HepG2 (cell line): ENCODE measurements at regions not wholly inside any gene's neighbourhood (a gene's known extent, or its start where the extent isn't known, plus 50 kb on each side); places are given as distances from the start of the nearest gene placed in this dataset.

ENCODE experiments used
- ATAC-seq: fragments of 200-7000 bp; cut with Tn5 transposase; 3 replicates; pipeline ENCODE4 v1.9.1; 2020; ENCODE audit warnings: mild to moderate bottlenecking, moderate library complexity
- BruUV-seq: library from RNA; stranded (reverse); fragments of 400-500 nt; replicated peaks from 2 replicates; lab custom pipeline; 2021; lab: Mats Ljungman, UMichigan
- CTCF ChIA-PET: fragments of 300-600 bp; formaldehyde crosslinking; extraction: SDS; loops from one replicate; lab custom pipeline; 2021; ENCODE audit warnings: low total read pairs, inconsistent platforms, low intra/inter-chr PET ratio; lab: Yijun Ruan, JAX
- POLR2A ChIA-PET: fragments of 350-600 bp; sonication (Branson Sonifier 250); formaldehyde crosslinking; loops from one replicate; lab custom pipeline; 2020; ENCODE audit warnings: antibody characterized with exemption, inconsistent platforms; lab: Yijun Ruan, JAX
- DNase-seq: peaks from one replicate; pipeline ENCODE4 v3.0.0-alpha.2; 2015; ENCODE audit warnings: low spot score
- FAIRE-seq: peaks from 3 replicates; lab custom pipeline; 2011; peaks lifted over from hg19 to GRCh38; lab: Jason Lieb, UNC
- H2AFZ ChIP-seq: one replicate; pipeline ENCODE4 v1.6.1; 2011; ENCODE audit warnings: low read length, inconsistent platforms
- H3K27ac ChIP-seq: fragments of 300-600 bp; 3 replicates; pipeline ENCODE4 v1.8.0; 2011; ENCODE audit warnings: mixed run types, mild to moderate bottlenecking, mixed read lengths, low read length, inconsistent platforms; ENCODE audit not compliant: insufficient read depth; ENCODE audit errors: extremely low read length
- H3K27me3 ChIP-seq, 2 experiments: fragments of 200-600 bp in 1 of 2; 2 replicates in 1 of 2; 3 replicates in 1 of 2; pipeline versions ENCODE4 v1.6.0 to v1.8.0; 2011; ENCODE audit warnings: low read length in 2 of 2, mild to moderate bottlenecking in 2 of 2, moderate library complexity in 2 of 2, inconsistent platforms in 1 of 2; ENCODE audit not compliant: insufficient read depth in 2 of 2, control insufficient read depth in 1 of 2
- H3K36me3 ChIP-seq, 2 experiments: fragments of 200-600 bp in 1 of 2; replicated peaks in 1 of 2; 2 replicates in 1 of 2; 3 replicates in 1 of 2; pipeline versions ENCODE4 v1.5.1 to v1.8.0; 2011; ENCODE audit warnings: low read length in 2 of 2, inconsistent platforms in 1 of 2; ENCODE audit not compliant: insufficient read depth in 2 of 2, control insufficient read depth in 1 of 2
- H3K4me1 ChIP-seq: 2 replicates; pipeline ENCODE4 v1.5.1; 2012; ENCODE audit warnings: low read length, inconsistent platforms; ENCODE audit not compliant: insufficient read depth
- H3K4me2 ChIP-seq: 2 replicates; pipeline ENCODE4 v1.6.0; 2011; ENCODE audit warnings: low read depth, low read length, inconsistent platforms
- H3K4me3 ChIP-seq, 3 experiments: fragments of 200-600 bp in 1 of 3; sonication (generic), shearing (Covaris generic) in 1 of 3; replicated peaks in 1 of 3; 2 replicates each; pipeline ENCODE4 v1.5.1; 2011 to 2016; ENCODE audit warnings: low read length in 3 of 3, inconsistent platforms in 2 of 3, low read depth in 2 of 3, mild to moderate bottlenecking in 2 of 3, control low read depth in 1 of 3, mixed read lengths in 1 of 3; ENCODE audit not compliant: insufficient read depth in 1 of 3
- H3K79me2 ChIP-seq: one replicate; pipeline ENCODE4 v1.6.1; 2011; ENCODE audit warnings: low read length, inconsistent platforms; ENCODE audit not compliant: insufficient read depth
- H3K9ac ChIP-seq: 2 replicates; pipeline ENCODE4 v1.6.0; 2011; ENCODE audit warnings: mild to moderate bottlenecking, low read depth, low read length, inconsistent platforms; ENCODE audit not compliant: insufficient read depth
- H3K9me3 ChIP-seq: 2 replicates; pipeline ENCODE4 v1.5.1; 2012; ENCODE audit warnings: mild to moderate bottlenecking, low read length
- H4K20me1 ChIP-seq: 2 replicates; pipeline ENCODE4 v1.6.0; 2011; ENCODE audit warnings: inconsistent platforms, mild to moderate bottlenecking, low read length, moderate library complexity; ENCODE audit not compliant: insufficient read depth
- BORCS8-MEF2B ChIP-seq: sonication (generic); formaldehyde crosslinking; IDR thresholded peaks from 2 replicates; pipeline ENCODE4 v1.8.0; 2022; ENCODE audit warnings: mild to moderate bottlenecking, missing genetic modification reagents
- ISX ChIP-seq: sonication (generic); formaldehyde crosslinking; conservative IDR thresholded peaks from 2 replicates; pipeline ENCODE4 v1.5.0; 2020; ENCODE audit warnings: missing genetic modification reagents
- NFKB2 ChIP-seq: sonication (generic); formaldehyde crosslinking; IDR thresholded peaks from 2 replicates; pipeline ENCODE4 v1.4.0; 2020; ENCODE audit warnings: missing genetic modification reagents, borderline replicate concordance
- PRPF4 ChIP-seq: fragments of 200-400 bp; formaldehyde crosslinking; IDR thresholded peaks from 2 replicates; pipeline ENCODE4 v1.6.1; 2016; ENCODE audit warnings: low read length, low read depth; ENCODE audit not compliant: poor library complexity, severe bottlenecking
- RBM22 ChIP-seq: fragments of 200-400 bp; formaldehyde crosslinking; optimal IDR thresholded peaks from 2 replicates; pipeline ENCODE3; 2017; ENCODE audit warnings: mild to moderate bottlenecking, low read length, moderate library complexity
- SP5 ChIP-seq: IDR thresholded peaks from 2 replicates; pipeline ENCODE4 v1.6.1; 2016; ENCODE audit warnings: low read depth, borderline replicate concordance
- ZNF563 ChIP-seq: sonication (generic); formaldehyde crosslinking; IDR thresholded peaks from 2 replicates; pipeline ENCODE4 v1.8.0; 2022; ENCODE audit warnings: mild to moderate bottlenecking, moderate library complexity, missing genetic modification reagents
- ZNF629 ChIP-seq: sonication (generic); formaldehyde crosslinking; conservative IDR thresholded peaks from 2 replicates; pipeline ENCODE4 v1.5.0; 2020; ENCODE audit warnings: missing genetic modification reagents
- ZNF850 ChIP-seq: sonication (generic); formaldehyde crosslinking; conservative IDR thresholded peaks from 2 replicates; pipeline ENCODE4 v1.9.0; 2021; ENCODE audit warnings: mild to moderate bottlenecking, missing genetic modification reagents
- ZUFSP ChIP-seq: sonication (generic); formaldehyde crosslinking; IDR thresholded peaks from 2 replicates; pipeline ENCODE4 v1.9.0; 2021; ENCODE audit warnings: missing genetic modification reagents, mild to moderate bottlenecking, borderline replicate concordance
- WGBS: methylation state at CpG from one replicate; pipeline ENCODE4 v1.1.6; 2017; ENCODE audit warnings: low lambda C conversion rate; 5-methylcytosine and 5-hydroxymethylcytosine counted together
- in situ Hi-C: cut with HindIII; loops from 2 replicates; pipeline ENCODE4 v1.10.0; 2017; ENCODE audit warnings: low pct_unique_long_range_greater_than_20kb; ENCODE audit not compliant: extremely low pct_ligation_motif_present
- intact Hi-C: fragments of 100-400 bp; cut with micrococcal nuclease; formaldehyde crosslinking; loops from one replicate; pipeline ENCODE4 v1.10.0; 2022; ENCODE audit not compliant: unreplicated experiment
- TF ChIP-seq, protein P1 (sequence below): sonication (generic); formaldehyde crosslinking; IDR thresholded peaks from 2 replicates; pipeline ENCODE4 v1.8.0; 2022; ENCODE audit warnings: missing genetic modification reagents, mild to moderate bottlenecking, inconsistent platforms, borderline replicate concordance
- TF ChIP-seq, protein P2 (sequence below): sonication (generic); formaldehyde crosslinking; IDR thresholded peaks from 2 replicates; pipeline ENCODE4 v1.5.0; 2020; ENCODE audit warnings: missing genetic modification reagents

DNA sequence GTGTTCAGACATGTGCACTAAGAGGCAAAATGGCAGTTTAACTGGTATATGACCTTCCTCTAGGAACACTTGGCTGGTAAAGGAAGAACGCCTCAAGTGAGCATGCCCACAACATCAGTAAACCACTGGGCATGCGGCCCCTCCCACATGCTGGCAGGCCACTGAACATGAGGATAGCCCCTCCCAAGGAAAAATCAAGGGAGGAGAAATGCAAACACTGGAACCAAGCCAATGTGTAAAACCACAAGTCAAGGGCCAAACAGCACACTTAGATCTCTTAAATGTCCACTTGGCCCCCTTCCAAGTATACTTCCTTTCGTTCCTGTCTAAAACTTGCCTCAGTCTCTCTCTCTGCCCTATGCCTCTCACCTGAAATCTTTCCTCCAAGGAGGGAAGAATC lies 980.8 kb downstream of the TSN start:
- no peak for DNase-seq
- H3K9me3 ChIP-seq = no peaks in the 10 kb centered on the region; the same call in 1 of the 2 replicates
- in situ Hi-C loops = no loop called here
- intact Hi-C loops = no loop called here
- no peaks in the 10 kb centered on the region for H3K4me1 ChIP-seq
- H3K27ac ChIP-seq = no peak overlapping the region
- no peaks in the 10 kb centered on the region for H3K36me3 ChIP-seq
- H3K4me2 ChIP-seq = no peak overlapping the region
- no peaks in the 10 kb centered on the region for H3K27me3 ChIP-seq
- CTCF ChIA-PET = no interaction called here
- H3K4me3 ChIP-seq = no peak overlapping the region
- no peak overlapping the region for H2AFZ ChIP-seq
- no peaks in the 10 kb centered on the region for H4K20me1 ChIP-seq
- POLR2A ChIA-PET = no interaction called here
- no TSS peak for BruUV-seq
- no peaks in the 10 kb centered on the region for H3K79me2 ChIP-seq
- TF ChIP-seq SP5 (CRISPR knock-in tag) (no peak), ZUFSP (CRISPR knock-in tag) (no peak), ZNF563 (CRISPR knock-in tag) (no peak), PRPF4 (no peak), NFKB2 (CRISPR knock-in tag) (no peak), ISX (CRISPR knock-in tag) (no peak), RBM22 (no peak), ZNF629 (no peak), ZNF850 (no peak), BORCS8-MEF2B (CRISPR knock-in tag) (no peak)
- TF ChIP-seq, protein P1, sequence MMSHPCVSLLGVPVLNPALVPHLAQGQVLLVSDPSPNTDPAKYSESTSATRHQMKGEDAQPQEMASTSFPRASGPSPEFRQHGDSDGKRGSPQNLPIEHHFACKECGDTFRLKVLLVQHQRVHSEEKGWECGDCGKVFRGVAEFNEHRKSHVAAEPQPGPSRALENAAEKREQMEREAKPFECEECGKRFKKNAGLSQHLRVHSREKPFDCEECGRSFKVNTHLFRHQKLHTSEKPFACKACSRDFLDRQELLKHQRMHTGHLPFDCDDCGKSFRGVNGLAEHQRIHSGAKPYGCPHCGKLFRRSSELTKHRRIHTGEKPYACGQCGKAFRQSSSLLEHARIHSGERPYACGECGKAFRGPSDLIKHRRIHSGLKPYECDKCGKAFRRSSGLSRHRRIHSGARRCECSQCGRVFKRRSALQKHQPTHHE (CRISPR knock-in tag) = no peak
- TF ChIP-seq, protein P2, sequence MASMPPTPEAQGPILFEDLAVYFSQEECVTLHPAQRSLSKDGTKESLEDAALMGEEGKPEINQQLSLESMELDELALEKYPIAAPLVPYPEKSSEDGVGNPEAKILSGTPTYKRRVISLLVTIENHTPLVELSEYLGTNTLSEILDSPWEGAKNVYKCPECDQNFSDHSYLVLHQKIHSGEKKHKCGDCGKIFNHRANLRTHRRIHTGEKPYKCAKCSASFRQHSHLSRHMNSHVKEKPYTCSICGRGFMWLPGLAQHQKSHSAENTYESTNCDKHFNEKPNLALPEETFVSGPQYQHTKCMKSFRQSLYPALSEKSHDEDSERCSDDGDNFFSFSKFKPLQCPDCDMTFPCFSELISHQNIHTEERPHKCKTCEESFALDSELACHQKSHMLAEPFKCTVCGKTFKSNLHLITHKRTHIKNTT (CRISPR knock-in tag) = no peak
- TF ChIP-seq, all 625 proteins: peak for 0
- no peak for ATAC-seq
- FAIRE-seq = no peak
- 3% methylated on average over 3 of the region's 3 CpGs for WGBS
- H3K9ac ChIP-seq = no peak overlapping the region
